Head of caudate nucleus (tissue), 42 donors: ENCODE measurements at regions not wholly inside any gene's neighbourhood (a gene's known extent, or its start where the extent isn't known, plus 50 kb on each side); places are given as distances from the start of the nearest gene placed in this dataset.
A peak's percentile ranks its signal among the peaks of the same experiment; 100 is the strongest.

Source experiments
- DNase-seq, 42 donors: peaks; one replicate each; pipeline versions ENCODE4 v3.0.0 to v3.0.0-alpha.2; 2020 to 2021; ENCODE audit warnings: mixed read lengths in 7 of 42
- intact Hi-C: fragments of 100-400 bp; cut with DNase I; formaldehyde crosslinking; loops from one replicate; pipeline ENCODE4 v1.15.0; 2022

DNA sequence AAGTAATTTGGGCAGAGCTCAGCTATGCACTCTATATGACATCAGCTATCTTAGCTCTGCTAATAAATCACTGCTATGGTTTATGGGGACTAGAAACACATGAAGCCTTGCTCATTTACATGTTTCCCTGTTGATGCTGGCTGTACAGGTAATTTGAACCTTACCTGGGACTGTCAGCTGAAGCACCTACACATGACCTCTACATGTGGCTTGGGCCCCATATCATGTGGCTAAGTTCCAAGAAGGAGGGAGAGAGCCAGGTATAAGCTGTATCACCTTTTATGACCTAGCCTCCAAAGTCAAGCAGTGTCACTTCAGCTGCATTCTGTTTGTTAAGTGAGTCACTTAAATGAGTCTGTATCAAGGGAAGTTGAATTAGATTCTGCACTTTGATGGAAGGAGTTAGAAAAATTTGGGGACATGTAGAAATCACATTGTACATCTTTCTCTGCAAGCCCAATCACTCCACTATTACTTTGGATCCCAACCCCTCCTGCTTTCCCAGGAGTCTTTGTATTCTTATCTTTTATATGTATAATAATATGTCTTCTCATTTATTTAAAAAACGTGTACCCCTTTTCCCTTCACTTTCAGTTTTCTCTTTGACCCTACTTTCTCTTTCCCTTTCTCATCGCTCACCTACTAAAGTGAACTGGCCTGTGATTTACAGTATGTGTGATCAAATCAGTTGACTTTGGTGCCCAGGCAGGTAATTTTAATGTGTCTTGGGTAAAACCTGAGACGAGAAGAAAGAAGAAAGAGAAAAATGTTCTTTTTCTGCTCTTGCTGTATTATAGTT lies 53.4 kb upstream of the PRKACB start:
- intact Hi-C loops = no loop called here
- no peak for DNase-seq

DNA sequence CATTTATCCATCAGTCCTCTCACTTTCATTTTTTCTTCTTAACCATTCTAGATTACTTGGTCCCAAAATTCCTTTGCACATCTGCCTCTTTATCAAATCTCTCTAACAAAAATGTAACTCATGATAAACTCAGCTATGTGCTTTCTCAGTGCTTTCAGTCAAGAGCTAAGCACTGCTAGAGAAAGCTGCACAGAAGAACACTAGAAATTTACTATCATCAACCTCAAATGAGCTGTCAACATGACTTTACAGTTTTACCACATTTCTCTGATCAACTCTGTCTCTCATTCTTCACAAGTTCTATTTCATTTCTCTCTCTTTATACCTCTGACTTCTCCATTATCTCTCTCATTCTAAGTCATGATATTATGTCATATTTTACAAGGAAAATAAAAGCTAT lies 54.2 kb upstream of the PRKACB start:
- no peak for DNase-seq
- intact Hi-C loops = no loop called here

DNA sequence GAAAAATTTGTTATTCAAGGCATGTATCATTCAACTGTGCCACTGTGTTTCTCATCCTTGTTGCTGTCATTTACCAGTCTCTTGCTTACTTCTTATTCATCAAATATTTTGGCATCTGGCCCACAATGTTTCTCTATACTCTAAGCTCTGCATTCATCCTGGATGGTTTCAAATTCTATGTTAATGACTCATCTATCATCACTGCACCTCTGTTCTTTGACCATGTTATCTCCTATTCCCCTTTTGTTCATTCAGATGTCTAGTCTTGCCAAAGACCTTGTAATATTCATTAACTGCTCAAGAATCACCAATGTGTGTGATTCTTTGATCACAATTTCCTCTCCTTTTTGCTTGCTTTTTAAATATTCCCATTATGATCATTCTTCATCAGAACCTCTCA lies 54.6 kb upstream of the PRKACB start:
- no peak for DNase-seq
- intact Hi-C loops = no loop called here

DNA sequence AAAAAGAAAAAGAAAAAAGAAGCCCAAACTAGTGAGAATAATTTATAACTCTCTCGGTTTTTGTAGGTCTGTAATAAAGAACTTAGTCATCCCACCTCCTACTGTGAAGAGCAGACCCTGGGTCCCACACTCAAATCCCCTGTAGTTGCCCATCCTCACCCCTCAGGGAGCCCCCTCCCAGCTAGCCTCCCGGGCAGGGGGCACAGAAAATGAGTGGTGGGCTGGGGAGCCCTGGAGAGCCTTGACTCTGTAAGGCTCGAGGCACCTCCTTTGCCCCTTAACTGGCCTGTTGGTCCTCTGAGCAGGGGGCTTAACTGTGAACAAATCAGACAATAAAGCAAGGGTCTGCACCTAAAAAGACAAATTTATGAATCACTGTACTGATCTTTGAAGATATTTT lies 57.5 kb upstream of the PRKACB start:
- DNase-seq = no peak
- intact Hi-C loops = no loop called here

DNA sequence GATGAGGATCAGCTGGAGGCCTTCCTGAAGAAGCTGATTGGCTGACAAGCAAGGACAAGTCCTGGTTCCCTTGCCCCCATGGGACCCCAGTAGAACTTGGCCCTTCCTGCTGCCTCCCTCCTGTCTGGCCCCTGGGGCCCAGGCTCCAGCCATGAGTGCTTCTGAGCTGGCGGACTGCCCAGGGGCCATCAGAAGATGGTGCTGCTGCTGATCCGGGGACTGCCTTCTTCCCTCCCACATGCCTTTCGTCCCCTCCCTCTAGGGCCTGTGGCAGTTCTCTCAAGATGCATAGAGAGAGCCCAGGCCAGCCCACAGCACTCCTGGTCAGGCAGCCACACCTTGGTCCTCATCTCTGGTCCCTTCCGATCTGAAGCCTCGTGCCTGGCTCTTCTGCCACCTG lies 57.9 kb upstream of the PRKACB start:
- intact Hi-C loops = no loop called here
- DNase-seq = peak in 1 of 42 donors; percentile 3

DNA sequence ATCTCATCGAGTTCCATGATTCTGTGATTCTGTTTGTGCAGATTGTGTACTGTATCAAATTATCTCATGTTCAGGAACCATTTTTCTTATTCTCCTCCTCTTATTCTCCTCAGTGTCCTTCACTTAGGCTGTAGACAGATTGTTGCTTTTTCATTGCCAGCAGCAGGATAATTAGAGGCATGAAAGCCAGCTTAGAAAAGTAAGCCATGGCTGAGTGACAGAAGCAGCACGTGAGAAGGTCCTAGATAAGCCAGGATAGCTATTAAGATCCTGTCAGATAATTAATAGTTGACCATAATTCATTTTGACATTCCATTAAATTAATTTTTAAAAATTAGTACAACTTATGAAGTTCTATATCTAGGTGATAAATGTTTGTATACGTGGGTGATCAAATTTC lies 60.8 kb upstream of the PRKACB start:
- intact Hi-C loops = no loop called here

DNA sequence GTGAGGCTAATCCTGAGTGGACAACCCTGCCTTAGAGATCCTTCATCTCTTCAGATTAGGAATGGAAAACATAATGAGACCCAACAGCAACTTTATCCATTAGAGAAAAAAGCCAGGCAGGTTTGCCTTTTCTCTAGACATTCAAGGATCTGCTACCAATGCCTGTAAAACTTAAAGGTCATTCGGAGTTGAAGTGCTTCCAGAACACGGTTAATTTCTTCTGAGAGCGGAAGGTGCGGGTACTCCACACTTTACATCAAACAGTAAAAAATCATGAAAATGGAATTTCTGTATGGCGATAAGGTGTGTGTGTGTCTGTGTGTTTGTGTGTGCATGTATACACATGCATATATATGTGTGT lies 65.2 kb upstream of the PRKACB start:
- intact Hi-C loops = no loop called here
- no peak for DNase-seq

More for the DNA sequence above, 60.8 kb upstream of the PRKACB start:
- DNase-seq = no peak

DNA sequence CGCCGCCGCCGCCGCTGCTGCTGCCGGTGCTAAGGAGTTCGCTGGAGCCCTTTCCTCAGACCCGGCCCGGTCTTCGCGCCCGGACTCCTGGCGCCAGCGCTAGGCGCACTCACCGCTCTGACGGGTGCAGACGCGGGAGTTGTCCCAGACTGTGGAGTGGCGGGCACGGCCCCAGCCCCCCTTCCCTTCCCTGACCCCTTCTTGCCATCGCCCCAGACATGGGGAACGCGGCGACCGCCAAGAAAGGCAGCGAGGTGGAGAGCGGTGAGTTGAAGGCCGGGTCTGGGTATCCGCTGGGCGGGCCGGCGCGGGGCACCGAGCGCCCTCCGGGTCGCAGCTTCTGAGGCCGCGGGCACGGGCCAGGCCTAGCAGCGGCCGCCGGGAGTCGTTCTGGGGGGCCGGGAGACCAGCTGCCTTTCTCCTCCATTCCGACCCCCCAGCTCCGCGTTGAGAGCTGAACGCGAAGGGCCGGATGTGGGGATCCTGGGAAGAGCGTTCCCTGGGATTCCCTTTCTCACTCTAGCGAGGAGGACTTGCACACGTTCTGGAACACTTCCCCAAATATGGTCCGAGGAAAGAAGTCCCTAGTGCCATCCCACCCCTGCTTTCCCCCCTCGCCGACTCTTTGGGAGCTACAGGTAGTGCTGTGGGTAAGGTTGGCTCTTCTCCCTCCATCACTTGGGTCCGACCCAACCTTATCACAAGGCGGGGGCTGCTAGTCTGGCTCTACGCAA lies 65.8 kb upstream of the PRKACB start:
- DNase-seq = peak in 30 of 42 donors; percentile 3 to 63 (median 31)
- intact Hi-C loops = no loop called here

DNA sequence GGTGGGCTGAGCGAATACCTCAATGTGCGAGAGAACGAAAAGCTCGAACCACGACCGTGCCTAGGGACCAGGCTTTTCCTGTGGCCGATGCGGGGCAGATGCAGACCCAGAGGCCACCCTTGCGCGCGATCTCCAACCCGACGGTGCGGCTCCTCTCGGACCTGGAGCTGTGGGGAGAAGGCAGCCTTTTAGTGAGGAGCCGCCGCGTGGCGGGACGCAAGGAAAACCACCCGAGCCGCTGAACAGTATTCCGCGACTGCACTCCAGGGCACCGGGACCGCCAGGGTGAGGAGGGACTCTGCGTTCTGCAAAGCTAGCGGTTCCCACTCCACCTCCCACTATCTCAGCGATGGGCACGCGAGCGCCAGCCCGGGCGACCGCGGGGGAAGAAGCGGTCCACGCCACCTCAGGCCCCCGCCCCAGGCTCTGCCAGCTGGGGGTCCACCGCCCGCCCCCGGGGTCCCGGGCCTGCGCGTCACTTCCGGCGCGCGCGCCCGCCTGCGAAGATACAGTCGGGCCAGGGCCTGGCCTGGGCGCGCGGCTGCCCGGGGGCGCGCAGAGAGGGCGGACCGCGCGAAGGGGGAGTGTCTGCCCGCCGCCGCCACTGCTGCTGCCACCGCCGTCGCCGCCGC lies 66.5 kb upstream of the PRKACB start:
- intact Hi-C loops = no loop called here
- peak; percentile 59 to 94 (median 86) for DNase-seq

DNA sequence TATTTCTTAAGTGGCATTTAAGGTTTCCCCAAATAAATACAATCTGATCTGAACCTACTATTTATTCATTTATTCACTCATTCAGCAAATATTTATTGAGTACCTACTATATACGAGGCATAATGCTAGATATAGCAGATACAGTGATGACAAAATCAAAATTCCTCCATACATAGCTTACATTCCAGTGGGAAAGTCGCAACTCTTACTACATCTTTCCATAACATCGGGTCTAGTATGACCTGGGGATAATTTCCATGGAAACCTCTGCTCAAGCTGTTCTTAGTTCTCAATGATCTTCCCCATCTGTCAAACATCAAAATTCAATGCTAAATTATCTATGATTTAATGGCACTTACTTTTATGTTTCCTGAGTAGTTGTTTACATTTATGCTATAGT lies 70.8 kb upstream of the PRKACB start:
- intact Hi-C loops = no loop called here
- no peak for DNase-seq

DNA sequence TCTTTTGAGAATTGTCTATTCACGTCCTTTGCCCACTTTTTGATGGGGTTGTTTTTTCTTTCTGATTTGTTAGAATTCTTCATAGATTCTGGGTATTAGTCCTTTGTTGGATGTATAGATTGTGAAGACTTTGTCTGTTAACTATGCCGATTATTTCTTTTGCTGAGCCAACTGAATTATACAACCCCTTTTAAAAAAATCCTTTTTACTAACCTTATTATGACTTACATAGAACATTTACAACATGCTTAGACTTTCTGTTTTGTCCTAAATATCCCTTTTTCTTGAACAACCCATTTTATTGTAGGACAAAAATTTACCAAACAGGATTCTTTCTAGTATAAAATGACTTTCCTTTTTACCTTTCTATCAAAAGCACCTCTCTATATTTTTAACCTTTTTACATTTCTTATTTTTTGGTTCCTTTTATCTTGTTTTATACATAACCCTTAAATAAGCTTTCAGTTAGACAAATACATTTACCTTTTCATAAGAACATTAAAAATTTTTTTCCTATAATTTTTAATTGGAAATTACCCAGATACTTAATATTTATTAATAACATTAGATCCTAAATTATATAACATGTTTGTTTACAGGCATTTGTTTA lies 70.4 kb upstream of the TTLL7 start:
- DNase-seq = no peak
- intact Hi-C loops = no loop called here

DNA sequence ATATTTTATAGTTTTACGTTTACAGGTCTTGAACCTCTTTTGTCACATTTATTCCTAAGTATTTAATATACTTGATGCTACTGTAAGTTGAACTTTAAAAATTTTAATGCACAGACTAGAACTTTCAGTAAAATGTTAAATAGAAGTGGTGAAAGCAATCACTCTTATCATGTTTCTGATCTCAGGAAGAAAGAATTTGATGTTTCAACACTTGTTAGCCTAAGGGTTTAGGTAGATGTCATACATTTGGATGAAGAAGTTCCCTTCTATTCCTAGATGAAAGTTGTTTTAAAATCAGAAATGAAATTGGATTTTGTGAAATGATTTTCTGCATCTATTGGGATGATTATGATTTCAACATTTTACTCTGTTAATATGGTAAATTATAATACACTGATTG lies 63.6 kb upstream of the TTLL7 start:
- no peak for DNase-seq
- intact Hi-C loops = no loop called here

DNA sequence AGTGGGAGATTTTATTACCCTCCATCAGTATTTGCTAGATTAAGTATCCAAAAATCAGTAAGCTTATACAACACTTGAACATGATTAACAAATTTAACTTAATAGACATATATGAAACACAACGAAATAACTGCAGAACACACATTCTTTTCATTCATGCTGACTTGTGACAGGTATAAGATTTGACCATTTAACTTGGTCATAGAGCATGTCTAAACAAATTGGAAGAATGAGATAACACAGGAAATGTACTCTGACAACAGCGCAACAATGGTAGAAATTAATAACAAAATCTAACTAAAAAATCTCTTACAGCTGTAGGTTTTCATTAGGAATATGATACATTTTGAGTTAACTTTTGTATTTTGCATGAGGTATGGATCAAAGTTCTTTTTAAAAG lies 62.4 kb upstream of the TTLL7 start:
- intact Hi-C loops = no loop called here

DNA sequence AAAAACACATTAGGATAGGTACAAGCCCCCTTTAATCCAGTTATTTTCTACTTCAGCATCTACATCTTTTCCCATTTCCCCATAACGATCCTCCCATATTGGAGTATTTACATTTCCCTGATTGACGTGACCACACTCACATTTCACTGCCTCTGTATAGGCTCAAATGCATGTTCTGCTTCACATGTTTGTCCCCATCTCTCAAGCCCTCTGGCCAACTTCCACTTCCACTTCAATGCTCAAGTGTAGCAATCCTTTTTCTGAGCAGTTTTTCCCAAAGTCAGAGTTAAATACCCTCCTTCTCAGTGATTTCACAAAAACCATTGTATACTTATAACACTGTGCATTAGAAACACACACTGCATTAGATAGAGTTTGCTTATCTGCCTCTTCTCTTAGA lies 61.8 kb upstream of the TTLL7 start:
- DNase-seq = no peak
- intact Hi-C loops = no loop called here

More for the DNA sequence above, 62.4 kb upstream of the TTLL7 start:
- no peak for DNase-seq

DNA sequence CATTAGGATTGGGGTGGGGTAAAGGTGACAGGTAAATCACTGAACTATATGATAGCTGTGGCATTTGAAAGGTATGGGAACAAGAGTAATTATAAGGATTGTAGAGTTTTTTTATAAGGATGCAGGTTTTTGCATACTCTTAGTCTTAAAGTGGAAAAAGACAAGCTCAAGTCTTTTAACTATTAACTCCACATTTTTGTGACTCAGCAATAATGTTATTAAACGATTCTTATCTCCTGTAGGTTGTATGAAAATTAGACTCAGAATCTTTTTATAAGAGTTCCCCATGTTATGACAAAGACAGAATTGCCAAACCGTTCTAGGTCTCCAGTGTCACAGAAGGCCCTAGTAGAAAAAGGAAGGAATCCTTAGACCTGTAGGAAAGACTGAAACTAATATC lies 49.9 kb upstream of the TTLL7 start:
- intact Hi-C loops = no loop called here
- DNase-seq = no peak
